Breast epithelium (tissue), 3 donors: ENCODE measurements at regions not wholly inside any gene's neighbourhood (a gene's known extent, or its start where the extent isn't known, plus 50 kb on each side); places are given as distances from the start of the nearest gene placed in this dataset.

Experiments used
- POLR2AphosphoS5 ChIP-seq, 3 donors: sonication (generic); formaldehyde crosslinking; IDR thresholded peaks; one replicate each; pipeline ENCODE4 v1.6.1; 2017; ENCODE audit warnings: antibody characterized with exemption in 3 of 3
- TF ChIP-seq, protein P1 (sequence below), 3 donors: fragments of 450-650 bp; IDR thresholded peaks; one replicate each; pipeline ENCODE4 v1.5.1; 2016 to 2017; ENCODE audit warnings: antibody characterized with exemption in 3 of 3, mild to moderate bottlenecking in 3 of 3, moderate library complexity in 3 of 3

DNA sequence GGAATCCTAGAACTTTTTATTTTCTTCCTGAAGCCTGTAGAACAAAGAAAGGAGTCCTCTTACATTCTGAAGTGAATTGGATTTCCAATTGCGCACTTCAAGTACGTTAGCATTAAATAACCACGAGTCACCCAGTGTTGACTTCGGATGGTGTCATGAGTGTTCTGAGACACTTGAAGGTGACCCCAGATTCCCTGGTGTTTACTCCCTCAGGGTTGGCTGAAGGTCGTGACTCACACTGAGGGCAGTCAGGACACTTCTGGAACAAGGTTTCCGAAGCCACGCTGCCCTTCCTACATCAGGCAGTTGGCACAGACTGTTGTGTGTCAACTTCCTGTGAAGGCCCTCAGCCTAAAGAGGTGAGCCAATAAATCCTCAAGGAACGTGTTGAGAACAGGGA, 186.6 kb upstream of the CELF2 start:
- TF ChIP-seq, protein P1, sequence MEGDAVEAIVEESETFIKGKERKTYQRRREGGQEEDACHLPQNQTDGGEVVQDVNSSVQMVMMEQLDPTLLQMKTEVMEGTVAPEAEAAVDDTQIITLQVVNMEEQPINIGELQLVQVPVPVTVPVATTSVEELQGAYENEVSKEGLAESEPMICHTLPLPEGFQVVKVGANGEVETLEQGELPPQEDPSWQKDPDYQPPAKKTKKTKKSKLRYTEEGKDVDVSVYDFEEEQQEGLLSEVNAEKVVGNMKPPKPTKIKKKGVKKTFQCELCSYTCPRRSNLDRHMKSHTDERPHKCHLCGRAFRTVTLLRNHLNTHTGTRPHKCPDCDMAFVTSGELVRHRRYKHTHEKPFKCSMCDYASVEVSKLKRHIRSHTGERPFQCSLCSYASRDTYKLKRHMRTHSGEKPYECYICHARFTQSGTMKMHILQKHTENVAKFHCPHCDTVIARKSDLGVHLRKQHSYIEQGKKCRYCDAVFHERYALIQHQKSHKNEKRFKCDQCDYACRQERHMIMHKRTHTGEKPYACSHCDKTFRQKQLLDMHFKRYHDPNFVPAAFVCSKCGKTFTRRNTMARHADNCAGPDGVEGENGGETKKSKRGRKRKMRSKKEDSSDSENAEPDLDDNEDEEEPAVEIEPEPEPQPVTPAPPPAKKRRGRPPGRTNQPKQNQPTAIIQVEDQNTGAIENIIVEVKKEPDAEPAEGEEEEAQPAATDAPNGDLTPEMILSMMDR (IDR thresholded peaks at IDR 0.05): no peak
- peak in 2 of 3 donors; percentile 10 to 79 for TF ChIP-seq POLR2AphosphoS5 (IDR thresholded peaks at IDR 0.05)
